ENCODE measurements at regions not wholly inside any gene's neighbourhood (a gene's known extent, or its start where the extent isn't known, plus 50 kb on each side); places are given as distances from the start of the nearest gene placed in this dataset.

GRCh38 chr7:4616116-4616515 lies 66.0 kb upstream of the FOXK1 start:
- no peak for DNase-seq

DNA sequence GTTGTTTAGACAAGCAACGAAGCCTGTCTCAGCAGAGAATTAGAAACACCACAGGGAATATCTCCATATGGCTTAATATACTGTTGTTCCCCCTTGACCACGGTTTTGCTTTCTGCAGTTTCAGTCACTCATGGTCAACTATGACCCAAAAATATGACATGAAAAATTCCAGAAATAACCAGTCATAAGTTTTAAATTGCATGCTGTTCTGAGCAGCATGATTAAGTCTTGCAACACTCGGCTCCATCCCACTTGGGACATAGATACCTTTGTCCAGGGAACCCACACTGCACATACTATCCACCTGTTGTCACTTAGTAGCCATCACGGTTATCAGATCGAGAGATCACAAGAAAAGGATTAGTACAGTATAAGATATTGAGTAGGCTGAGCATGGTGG lies 60.7 kb upstream of the FOXK1 start:
- DNase-seq: no peak

GRCh38 chr7:4626318-4626845 lies 55.7 kb upstream of the FOXK1 start:
- no peak for DNase-seq

GRCh38 chr7:4629287-4629895 lies 52.7 kb upstream of the FOXK1 start:
- no peak for DNase-seq

DNA sequence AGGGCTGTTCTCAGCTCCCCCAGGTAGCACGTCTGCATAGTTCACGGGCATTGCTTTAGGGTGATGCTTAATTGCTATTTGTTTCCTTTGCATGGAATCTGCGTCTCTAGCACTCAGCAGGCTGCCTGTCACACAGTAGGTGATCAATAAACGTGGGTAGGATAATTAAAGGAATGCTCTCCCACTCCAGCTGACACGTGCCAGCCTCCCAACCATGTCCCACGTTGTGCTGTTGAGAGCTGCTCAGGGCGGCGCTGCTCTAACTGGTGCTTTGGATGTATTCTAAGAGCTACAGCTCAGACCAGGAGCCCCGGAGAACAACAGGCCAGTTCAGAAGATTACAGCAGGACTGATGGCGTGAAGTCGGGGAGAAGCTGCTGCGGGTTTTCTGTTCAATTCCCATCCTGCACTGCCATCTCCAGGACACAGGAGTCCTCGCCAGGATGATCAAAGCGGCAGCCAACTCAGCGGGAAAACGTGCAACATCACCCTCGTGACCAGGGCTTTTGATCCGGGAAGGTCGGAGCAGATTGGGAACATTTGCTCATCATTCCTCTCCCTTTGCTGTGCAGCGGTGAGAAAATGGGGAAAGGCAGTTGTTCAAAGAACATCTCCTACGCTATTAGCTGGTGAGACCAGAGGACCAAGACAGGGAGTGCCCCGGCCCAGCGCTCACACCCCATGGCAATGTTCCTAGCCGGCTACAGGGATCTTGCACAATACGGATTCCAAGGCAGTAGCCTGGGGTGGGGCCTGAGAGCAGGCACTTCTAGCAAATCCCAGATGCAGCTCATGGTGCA lies 50.5 kb upstream of the FOXK1 start:
- DNase-seq: peak; percentile 47

Data from MV-4-11 (cell line).